ENCODE measurements at regions not wholly inside any gene's neighbourhood (a gene's known extent, or its start where the extent isn't known, plus 50 kb on each side); places are given as distances from the start of the nearest gene placed in this dataset.

DNA sequence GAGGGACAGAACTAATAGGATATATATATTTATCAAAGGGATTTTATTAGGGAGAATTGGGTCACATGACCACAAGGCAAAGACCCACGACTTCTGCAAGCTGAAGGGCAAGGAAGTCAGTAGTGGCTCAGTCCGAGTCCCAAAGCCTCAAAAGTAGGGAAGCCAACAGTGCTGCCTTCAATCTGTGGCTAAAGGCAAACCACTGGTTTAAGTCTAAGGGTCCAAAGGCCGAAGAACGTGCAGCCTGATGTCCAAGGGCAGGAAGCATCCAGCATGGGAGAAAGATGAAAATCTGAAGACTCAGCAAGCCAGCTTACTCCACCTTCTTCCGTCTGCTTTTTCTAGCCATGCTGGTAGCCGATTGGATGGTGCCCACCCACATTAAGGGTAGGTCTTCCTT lies 157.9 kb upstream of the CRY1 start:
- no peaks in the 10 kb centered on the region for H3K4me1 Mint-ChIP-seq
- DNase-seq = no peak
- Histone ChIP-seq H3K79me2 (ENCODE audit: insufficient read depth, low read length) (no peaks in the 10 kb centered on the region), H3K18ac (ENCODE audit: insufficient read length, low read depth, low read length) (no peak overlapping the region), H2BK120ac (ENCODE audit: low read depth, low read length, poor library complexity, severe bottlenecking) (no peak overlapping the region), H2BK5ac (ENCODE audit: insufficient read length, low read length) (no peak overlapping the region), H2BK15ac (ENCODE audit: low read depth, low read length) (no peak overlapping the region), H4K8ac (replicated peaks; ENCODE audit: insufficient read length, low read depth, low read length) (no peak overlapping the region), H3K9ac (ENCODE audit: extremely low read depth, insufficient read length, low read length) (no peak overlapping the region), H3K23ac (ENCODE audit: insufficient read length, low read depth, low read length) (no peak overlapping the region), H3K27me3 (ENCODE audit: insufficient read depth, low read length) (no peaks in the 10 kb centered on the region), H3K56ac (ENCODE audit: insufficient read length, low read depth, low read length) (no peak overlapping the region), H3K23me2 (ENCODE audit: insufficient read length, low read depth, low read length, poor library complexity, severe bottlenecking) (no peaks in the 10 kb centered on the region), H2AK5ac (ENCODE audit: insufficient read length, low read length) (no peak overlapping the region), H3K4me2 (ENCODE audit: insufficient read depth, insufficient read length, low read length) (no peak overlapping the region), H2AFZ (ENCODE audit: low read length) (no peak overlapping the region), H4K5ac (ENCODE audit: insufficient read length, low read depth, low read length) (no peak overlapping the region), H3K9me3 (ENCODE audit: control insufficient read depth, low read depth, low read length) (no peaks in the 10 kb centered on the region), H2BK12ac (ENCODE audit: insufficient read length, low read depth, low read length) (no peak overlapping the region), H3T11ph (ENCODE audit: low read length) (no peak overlapping the region), H3K14ac (ENCODE audit: insufficient read depth, low read length) (no peak overlapping the region), H2BK20ac (ENCODE audit: low read depth, low read length, poor library complexity, severe bottlenecking) (no peak overlapping the region), H4K20me1 (ENCODE audit: control insufficient read depth, insufficient read depth, insufficient read length) (no peaks in the 10 kb centered on the region), H3K4me1 (ENCODE audit: insufficient read depth, low read length) (no peaks in the 10 kb centered on the region), H3K79me1 (ENCODE audit: insufficient read depth, low read depth, low read length, poor library complexity, severe bottlenecking) (no peaks in the 10 kb centered on the region), H3K27ac (ENCODE audit: insufficient read length, low read depth, low read length) (no peak overlapping the region), H3K4ac (ENCODE audit: low read depth, low read length) (no peak overlapping the region), H4K91ac (ENCODE audit: insufficient read length, low read depth, low read length) (no peak overlapping the region)
- H3K27me3 Mint-ChIP-seq (ENCODE audit: low read depth) = peaks cover 5% of the 10 kb centered on the region; the same call in 1 of the 2 replicates
- H3K36me3 Mint-ChIP-seq (ENCODE audit: insufficient read depth in 1 of 3, low read depth in 3 of 3) = no peaks in the 10 kb centered on the region
- no peak overlapping the region for H3K27ac Mint-ChIP-seq
- H3K4me3 Mint-ChIP-seq = no peak overlapping the region
- H3K9me3 Mint-ChIP-seq = no peaks in the 10 kb centered on the region
- WGBS (ENCODE audit: extremely low coverage, insufficient read length, low lambda C conversion rate) = no CpG with 5 or more reads among the region's 6 CpGs
- TF ChIP-seq, protein P1, sequence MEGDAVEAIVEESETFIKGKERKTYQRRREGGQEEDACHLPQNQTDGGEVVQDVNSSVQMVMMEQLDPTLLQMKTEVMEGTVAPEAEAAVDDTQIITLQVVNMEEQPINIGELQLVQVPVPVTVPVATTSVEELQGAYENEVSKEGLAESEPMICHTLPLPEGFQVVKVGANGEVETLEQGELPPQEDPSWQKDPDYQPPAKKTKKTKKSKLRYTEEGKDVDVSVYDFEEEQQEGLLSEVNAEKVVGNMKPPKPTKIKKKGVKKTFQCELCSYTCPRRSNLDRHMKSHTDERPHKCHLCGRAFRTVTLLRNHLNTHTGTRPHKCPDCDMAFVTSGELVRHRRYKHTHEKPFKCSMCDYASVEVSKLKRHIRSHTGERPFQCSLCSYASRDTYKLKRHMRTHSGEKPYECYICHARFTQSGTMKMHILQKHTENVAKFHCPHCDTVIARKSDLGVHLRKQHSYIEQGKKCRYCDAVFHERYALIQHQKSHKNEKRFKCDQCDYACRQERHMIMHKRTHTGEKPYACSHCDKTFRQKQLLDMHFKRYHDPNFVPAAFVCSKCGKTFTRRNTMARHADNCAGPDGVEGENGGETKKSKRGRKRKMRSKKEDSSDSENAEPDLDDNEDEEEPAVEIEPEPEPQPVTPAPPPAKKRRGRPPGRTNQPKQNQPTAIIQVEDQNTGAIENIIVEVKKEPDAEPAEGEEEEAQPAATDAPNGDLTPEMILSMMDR (conservative IDR thresholded peaks at IDR 0.05) = no peak

All from H9 (cell line).